T1000 (cell line): ENCODE measurements at regions not wholly inside any gene's neighbourhood (a gene's known extent, or its start where the extent isn't known, plus 50 kb on each side); places are given as distances from the start of the nearest gene placed in this dataset.

ENCODE experiments used
- DNase-seq: peaks from one replicate; lab custom pipeline; 2025; ENCODE audit warnings: mixed read lengths; lab: John Stamatoyannopoulos, UW

- DNase-seq = no peak
These were observed 555.3 kb downstream of the NUF2 start for GRCh38 chr1:163877016-163877415.

- no peak for DNase-seq
These were observed 563.8 kb downstream of the NUF2 start for GRCh38 chr1:163885510-163885909.

GRCh38 chr1:163896001-163896400 is 574.2 kb downstream of the NUF2 start:
- DNase-seq = no peak

- no peak for DNase-seq
These were observed 575.8 kb downstream of the NUF2 start for GRCh38 chr1:163897412-163898155.

GRCh38 chr1:163906283-163906682 is 584.5 kb downstream of the NUF2 start:
- DNase-seq = no peak

GRCh38 chr1:163912170-163912884 is 590.6 kb downstream of the NUF2 start:
- no peak for DNase-seq

- no peak for DNase-seq
These were observed 593.1 kb downstream of the NUF2 start for GRCh38 chr1:163914785-163915413.

GRCh38 chr1:163922743-163923201 is 601.0 kb downstream of the NUF2 start:
- DNase-seq = no peak

GRCh38 chr1:163924041-163924440 is 602.3 kb downstream of the NUF2 start:
- DNase-seq = no peak

GRCh38 chr1:163927493-163927892 is 605.7 kb downstream of the NUF2 start:
- no peak for DNase-seq

GRCh38 chr1:163928069-163928468 is 606.3 kb downstream of the NUF2 start:
- DNase-seq = no peak

- no peak for DNase-seq
These were observed 606.9 kb downstream of the NUF2 start for GRCh38 chr1:163928651-163929050.

GRCh38 chr1:163932901-163933300 is 611.1 kb downstream of the NUF2 start:
- DNase-seq = no peak

- no peak for DNase-seq
These were observed 611.7 kb downstream of the NUF2 start for GRCh38 chr1:163933437-163933836.

GRCh38 chr1:163935738-163936374 is 614.1 kb downstream of the NUF2 start:
- no peak for DNase-seq

GRCh38 chr1:163959622-163960021 is 599.4 kb upstream of the PBX1 start:
- no peak for DNase-seq

GRCh38 chr1:163970151-163970550 is 588.8 kb upstream of the PBX1 start:
- DNase-seq = no peak

- DNase-seq = no peak
These were observed 588.3 kb upstream of the PBX1 start for GRCh38 chr1:163970699-163971098.

- DNase-seq = no peak
These were observed 585.4 kb upstream of the PBX1 start for GRCh38 chr1:163973586-163973985.

- DNase-seq = no peak
These were observed 584.9 kb upstream of the PBX1 start for GRCh38 chr1:163974120-163974519.

GRCh38 chr1:163980394-163980793 is 578.6 kb upstream of the PBX1 start:
- DNase-seq = no peak

GRCh38 chr1:163981500-163982030 is 577.4 kb upstream of the PBX1 start:
- no peak for DNase-seq
